Effector CD4-positive, alpha-beta T cell (primary cell): ENCODE measurements at regions not wholly inside any gene's neighbourhood (a gene's known extent, or its start where the extent isn't known, plus 50 kb on each side); places are given as distances from the start of the nearest gene placed in this dataset.
"Not testable (repeated sequence)": the region's sequence is repeated elsewhere in the genome, so short reads cannot be mapped to it uniquely, and the experiment has no call there.

ENCODE experiments used
- DNase-seq: peaks from one replicate; pipeline ENCODE4 v3.0.0-alpha.2; 2020

DNA sequence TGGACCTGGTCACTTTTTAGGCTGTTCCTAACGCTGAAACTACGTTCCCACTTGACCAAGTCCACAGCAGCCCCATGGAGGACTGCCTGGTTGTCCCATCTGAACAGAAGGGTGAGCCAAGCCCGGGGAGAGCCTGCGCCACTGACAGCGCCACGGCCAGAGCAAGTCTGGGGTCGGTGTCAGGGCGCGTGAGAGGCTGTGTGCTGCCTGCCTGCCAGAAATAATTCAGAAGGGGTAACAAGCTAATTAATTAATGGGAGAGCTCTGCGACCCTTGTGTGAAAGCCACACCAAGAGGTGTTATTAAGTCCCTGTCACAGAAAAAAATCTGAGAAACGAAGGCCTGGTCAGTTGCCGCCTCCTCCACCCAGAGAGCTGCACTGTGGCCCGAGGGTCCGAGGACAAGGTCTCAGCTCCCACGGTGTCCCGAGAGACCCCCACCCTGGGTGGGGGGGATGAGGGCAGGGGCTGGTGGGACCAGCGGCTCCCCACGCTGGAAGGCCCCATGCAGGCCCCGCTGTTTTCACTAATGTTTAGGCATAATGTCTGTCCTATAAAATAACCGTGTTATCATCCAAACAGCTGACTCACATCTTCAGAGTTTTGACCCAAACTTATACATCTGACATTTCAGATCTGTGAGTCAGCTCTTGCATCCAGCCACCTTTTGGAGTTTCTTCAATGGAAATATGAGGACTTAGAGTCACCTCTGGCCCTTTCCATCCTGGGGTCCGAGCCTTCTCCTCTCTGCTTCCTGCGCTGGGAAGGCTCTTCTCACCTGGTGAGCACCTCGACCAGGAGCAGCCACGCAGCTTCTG lies 58.5 kb downstream of the DLL1 start:
- DNase-seq, result no peak

DNA sequence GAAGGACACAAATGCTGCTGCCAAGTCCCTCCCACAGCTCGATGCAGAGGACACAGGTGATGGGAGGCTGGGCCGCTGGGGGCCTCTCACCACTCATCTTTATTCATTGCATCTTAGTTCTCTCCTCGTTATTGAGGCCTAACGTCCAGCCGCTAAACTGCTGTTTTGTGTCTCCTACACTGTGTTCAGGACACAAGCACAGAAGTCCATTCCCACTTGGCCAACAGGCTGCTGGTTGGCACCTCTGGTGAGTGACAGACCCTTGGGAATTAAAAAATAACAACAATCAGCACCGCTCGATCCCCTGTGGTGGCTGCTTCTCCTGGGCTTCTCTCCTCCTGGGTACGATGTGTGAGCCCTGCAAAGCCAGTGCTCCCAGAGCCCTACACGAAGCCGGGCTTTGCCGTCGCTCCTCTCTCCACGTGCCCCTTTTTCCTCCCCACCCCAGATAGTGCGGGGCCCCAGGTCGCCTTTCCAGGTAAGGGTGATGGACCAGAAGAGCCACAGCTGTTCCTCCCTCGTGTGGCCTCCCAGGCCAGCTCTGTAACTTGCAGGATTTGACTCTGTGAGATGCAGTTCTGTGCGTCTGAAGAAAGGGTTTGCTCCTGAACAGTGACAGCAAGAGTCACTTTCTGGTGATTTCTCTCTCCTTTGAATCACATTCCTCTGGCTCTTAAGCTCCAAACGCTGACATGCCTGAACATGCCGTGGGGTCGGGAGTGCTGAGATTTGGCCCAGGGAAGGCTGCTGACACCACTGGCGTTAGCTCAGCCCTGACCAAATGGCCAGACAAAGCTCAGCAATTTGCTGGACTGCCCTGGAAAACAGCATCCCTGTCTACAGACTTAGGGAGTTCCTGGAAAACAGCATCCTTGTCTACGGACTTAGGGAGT lies 59.3 kb downstream of the DLL1 start:
- DNase-seq, result no peak

DNA sequence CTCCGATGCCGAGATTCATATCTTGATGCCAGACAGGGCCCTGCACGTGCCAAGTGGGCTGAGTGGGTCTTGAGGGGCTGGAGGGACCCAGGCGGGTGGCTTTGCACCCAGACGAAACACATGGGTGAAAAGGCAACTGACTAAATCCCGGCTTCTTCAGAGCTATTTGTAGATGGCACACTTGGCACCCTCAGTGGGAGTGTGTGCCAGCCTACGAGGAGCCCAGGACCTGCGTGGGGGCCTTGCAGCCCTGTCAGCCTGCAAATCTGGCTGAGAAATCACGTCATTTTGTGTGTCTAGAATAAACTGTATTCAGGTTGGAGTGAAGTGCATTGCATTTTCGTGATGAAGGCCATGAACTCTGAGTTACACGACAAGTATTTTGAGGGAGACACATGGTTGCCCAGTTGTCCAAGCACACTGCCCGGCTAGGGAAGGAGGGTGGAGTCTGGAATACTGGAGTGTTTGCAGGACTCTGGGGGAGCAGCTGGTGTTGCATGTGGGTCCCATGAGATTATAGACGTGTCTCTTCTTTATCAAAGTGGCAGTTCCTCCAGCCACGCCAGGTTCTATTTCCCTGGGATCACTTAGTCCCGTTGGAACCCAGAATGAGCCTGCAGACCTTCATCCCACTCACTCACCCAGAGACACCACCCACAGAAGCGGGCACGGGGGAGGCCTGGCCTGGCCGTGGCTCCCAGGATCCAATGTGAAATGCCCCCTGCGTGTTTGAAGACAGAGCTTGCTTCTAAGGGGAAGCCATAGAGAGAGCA lies 60.2 kb downstream of the DLL1 start:
- no peak for DNase-seq

DNA sequence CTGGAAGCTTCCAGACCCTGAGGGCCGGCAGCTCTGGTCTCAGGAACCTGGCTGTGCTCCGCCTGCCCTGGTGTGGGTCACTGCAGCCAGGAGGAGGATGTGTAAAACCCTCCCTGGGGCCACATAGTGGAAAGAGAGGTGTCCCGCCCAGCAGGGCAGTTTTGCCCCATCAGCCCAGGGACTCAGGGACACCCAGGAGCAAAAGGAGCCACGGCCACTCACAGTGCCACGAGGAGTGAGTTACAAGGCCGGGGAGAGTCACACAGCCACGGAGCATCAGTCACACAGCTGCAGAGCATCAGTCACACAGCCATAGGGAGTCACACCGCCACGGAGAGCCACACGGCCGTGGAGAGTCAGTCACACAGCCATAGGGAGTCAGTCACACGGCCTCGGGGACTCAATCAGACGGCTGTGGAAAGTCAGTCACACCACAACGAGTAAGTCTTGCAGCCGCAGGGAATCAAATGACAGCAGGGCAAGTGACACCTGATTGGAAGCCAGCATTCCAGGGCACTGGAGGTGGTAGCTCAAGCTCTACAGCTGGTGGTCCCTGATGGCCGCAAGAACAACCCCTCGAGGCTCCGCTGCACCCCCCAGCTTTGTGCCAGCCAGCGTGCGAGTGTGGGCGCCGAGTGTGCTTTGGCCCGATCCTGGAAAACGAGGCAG lies 60.9 kb downstream of the DLL1 start:
- DNase-seq, result no peak

DNA sequence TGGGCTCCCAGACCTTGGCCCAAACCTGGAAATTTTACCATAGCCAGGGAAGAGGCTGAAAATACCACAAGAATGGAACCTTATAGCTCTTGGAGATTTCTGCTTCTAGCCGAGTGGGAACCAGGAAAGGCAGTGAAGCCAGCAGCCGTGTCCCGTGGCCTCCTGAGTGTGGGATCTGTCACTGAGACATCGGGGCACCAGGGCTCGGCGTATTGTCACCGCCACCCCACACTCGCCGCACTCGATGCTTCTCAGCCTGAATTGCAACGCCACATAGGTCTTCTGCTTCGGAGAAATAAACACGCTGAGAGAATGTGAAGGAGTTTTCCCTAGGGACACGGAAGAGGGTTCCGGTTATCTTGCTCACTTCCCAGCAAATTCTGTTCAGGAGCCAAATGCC lies 61.5 kb downstream of the DLL1 start:
- no peak for DNase-seq

DNA sequence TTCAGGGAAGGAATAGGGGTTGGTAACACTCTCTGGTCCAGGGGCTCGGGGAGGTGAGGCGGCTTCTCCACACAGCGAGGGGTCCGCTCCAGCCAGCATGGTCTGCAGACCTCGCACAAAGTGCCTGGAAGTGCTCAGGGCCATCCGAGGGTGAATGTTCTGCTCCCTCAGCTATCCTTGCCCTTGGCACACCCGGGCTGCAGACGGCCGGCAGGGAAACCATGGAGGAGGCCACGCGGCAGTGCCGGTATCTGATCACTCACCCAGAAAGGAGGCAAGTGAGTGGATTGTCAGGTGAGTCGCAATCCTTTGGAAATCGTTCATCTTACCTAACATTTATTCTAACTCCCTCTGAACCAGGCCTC lies 62.0 kb downstream of the DLL1 start:
- DNase-seq, result no peak

DNA sequence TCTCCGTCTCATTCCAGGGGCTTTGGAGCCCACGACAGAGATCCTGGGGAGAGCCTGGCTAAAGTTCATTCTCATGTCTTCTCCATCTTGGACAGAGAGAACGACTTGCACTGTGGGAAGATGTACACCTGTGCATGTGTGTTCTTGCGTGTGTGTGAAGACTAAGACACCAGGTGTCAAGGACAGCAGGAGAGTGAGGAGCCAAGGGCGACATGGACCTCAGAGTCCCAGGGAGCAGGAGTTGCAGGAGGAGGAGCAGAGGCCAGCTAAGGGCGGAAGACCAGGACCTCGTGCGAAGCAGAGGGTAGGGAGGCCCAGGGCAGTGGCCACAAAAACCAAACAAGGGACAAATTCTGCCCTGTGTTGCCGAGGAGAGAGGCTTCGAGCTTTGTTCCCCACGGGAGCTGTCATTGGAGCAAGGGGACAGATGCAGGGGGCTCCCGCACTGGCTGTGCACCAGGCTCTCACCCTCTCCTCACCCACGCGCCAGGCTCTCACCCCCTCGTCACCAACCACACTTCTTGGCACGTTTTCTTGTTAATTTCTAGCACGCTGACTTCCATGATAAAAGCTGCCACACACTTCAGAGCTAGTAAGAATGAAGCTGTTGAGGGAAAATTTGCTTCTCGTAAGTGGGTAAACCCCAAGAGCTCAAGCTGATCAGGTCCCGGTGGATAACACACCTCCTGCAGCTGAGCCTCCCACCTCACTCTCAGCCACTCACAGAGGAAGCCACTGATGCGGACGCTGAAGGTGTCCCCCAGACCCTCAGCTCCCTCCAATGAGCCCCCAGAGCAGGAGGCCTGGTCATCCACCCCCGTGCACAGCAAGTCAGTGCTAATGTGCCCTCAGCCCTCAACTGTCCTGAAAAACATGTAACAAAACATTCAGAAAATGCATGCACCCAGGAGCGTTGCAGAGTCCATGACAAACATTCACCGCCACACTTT lies 62.6 kb downstream of the DLL1 start:
- no peak for DNase-seq

DNA sequence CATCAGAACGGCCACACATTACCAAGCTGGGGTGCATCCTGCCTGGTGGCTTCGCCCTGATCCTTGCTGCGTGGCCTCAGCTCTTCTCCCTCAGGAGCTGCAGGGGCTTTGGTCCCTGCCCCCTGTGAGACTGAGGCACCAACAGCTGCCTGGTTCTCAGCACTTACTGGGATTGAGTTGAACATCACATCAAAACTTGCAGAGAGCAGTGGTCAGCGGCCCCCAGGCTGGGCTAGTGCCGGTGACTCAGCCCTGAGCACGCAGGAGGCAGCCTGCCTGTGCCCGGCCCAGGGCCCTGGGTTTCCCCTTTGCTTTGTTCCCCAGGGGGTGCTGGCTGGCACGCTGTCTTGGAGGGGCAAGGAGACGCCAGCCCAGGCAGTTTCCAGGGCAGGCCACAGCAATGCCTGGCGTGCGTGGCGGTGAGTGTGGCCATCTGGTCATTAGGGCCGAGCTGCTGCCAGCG lies 63.3 kb downstream of the DLL1 start:
- no peak for DNase-seq

DNA sequence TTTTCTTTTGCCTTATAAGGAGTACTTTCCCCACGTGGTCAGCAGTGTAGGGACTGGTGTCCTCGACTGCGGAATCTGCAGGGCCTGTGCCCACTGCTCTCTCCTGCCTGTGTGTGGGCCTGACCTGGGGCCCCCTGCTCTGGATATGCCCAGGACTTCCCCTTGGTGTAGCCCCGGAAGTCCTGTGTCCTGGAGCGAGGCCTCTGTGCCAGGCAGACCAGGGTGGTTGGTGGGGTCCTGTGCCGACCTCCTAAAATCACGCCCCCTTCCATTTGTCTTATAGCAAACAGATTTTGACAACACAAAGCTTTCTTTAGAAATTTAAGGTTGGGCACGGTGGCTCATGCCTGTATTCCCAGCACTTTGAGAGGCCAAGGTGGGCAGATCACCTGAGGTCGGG lies 64.2 kb downstream of the DLL1 start:
- DNase-seq, result no peak

DNA sequence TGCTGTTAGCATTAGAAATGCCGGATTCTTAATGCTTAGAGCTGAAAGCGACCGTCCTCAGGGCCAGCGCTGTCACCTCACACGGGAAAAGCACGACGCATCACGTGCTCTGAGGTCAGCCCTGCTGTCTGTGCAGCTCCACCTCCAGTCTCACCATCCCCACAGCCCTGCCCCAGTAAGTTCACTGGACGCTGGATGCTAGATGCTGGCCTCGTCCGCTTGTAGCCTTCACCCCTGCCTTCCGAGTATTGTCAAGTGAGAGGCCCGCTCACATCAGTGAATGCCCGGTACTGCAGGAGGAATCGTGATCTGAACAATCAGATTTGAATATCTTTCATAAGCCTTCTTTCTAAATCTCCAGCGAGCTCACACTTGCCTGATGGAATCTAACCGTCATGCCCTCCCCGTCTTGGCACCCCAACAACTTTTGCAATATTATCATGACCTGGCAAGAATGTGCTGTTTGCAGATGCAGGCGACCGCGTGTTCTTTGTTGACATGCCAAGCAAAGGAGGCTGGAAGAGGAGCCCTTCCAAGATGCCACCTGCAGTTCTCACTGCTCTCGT lies 64.9 kb downstream of the DLL1 start:
- DNase-seq, result no peak

DNA sequence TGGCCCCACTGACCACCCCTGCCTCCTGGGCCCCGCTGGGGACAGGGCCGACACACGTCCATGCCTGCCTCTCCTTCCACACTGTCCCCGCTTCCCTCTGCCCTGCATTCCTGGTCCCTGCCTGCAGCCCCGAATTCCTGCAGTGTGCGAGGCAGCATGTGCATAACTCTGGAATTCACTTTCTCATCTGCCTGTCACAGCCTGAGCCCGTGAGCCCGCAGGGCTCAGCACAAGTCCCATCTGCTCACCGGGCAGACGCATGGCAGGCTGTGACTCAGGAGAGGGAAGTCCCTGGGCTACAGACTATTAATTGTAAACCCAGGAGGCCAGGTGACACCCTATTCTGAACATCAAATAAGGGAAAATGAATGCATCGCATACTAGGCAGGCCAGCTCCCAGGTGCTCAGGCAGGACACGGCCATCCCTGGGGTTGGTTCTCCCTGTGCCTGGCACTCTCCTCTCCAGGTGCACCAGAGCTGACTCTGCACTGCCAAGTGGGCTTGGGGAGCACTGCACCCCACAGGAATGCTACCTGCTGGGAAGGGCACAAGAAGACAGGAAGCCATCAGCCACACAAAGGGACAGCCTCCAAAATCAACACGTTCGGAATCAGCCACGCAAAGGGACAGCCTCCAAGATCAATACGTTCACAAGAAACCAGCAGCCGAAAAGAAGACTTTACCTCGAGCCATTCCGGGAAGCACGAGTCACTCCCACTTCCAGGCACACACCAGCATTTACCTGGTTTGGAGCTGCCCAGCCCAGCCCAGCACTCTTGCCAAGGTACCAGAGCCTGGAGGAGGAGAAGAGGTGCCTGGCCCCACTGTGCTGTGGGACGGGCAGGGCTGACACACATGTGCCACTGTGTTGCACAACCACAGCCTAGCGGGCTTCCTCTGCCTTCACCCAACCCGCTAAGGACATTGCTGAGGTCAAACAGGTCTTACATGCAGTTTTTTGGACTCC lies 65.9 kb downstream of the DLL1 start:
- DNase-seq, result no peak

DNA sequence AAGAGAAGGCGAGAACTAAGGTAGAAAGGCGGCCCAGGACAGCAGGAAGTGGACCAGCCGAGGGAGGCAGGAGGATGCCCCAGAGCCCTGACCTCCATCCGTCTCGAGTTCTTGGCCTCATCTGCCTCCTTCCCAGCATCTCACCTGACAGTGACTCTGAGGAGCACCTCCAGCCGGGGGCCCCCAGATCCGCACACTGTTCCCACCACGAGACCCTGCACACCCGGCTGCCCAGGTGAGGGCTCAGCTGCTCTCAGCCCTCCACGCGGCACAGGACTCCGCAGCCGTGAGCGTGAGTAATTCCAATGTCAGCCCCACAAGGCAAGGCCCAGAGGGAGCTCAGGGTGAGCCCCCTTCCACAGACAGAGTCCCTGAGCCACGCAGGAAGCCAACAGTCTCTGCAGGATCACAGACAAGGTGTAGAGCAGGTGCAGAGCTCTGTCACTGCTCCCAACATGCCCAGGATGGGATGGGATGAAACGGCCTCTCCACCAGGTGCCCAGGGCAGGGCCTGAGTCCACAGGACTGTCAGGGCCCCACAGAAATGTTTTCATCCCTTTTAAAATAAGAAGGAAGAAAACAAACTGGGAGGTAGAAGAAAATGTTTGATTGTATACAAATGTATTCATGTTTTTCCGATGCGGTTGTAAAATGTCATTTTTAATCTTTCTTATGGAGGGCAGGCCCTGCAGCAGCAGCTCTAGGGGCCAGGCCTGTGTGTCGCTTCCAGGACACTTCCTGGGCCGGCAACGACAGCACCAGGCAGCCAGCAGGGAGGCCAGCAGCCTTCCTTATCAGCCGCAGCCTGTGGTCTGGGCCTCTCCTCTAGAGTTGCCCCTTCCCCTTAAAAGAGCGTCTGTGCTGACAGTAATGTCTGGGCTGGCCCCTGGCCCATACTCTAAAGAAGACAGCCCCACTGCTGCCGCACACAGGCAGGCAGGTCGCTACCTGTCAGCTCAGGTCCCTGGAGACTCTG lies 66.9 kb downstream of the DLL1 start:
- DNase-seq, result no peak

DNA sequence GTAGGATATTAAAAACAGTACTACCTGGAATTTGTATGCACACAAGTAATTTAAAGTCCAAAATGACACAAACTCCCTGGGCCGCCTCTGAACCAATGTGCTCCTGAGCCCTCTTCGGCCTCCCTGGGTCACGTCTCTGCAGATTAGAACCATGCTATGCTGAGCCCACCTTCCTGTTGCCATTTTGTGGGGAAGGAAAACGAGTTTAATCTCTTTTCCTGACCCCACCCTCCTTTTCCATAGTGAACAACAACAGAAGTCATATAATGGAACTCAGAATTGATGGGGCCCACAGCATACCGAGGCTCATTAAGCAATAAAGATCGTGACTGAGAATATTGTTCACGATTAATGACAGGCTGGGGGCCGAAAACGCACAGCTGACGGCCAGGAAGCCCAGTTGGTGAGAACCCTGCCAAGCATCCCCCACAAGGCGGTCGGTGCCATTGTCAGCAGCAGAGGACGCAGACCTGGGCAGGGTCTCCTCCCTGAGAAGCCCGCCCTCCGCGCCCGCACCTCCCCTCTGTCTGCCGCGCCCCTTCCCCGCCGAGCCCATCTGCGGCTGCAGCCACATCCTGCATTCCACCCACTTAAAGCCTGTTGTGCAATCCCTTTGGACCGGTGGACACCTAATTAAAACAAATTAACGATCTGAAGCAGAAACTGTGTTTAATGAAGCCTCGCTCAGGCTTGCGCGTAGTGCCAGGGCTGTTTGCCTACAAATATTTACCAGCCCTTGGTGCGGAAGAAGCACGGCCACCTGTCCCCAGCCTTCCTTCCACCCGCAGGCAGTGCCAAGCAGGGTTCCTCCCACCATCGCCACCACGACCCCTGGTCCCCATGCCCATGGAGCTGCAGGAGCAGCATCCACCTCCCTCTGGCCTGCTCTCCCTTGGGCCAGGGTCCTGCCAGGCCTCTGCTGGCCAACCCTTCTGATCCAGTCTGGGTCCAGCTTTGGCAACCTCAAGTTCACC lies 68.1 kb downstream of the DLL1 start:
- DNase-seq, result no peak

DNA sequence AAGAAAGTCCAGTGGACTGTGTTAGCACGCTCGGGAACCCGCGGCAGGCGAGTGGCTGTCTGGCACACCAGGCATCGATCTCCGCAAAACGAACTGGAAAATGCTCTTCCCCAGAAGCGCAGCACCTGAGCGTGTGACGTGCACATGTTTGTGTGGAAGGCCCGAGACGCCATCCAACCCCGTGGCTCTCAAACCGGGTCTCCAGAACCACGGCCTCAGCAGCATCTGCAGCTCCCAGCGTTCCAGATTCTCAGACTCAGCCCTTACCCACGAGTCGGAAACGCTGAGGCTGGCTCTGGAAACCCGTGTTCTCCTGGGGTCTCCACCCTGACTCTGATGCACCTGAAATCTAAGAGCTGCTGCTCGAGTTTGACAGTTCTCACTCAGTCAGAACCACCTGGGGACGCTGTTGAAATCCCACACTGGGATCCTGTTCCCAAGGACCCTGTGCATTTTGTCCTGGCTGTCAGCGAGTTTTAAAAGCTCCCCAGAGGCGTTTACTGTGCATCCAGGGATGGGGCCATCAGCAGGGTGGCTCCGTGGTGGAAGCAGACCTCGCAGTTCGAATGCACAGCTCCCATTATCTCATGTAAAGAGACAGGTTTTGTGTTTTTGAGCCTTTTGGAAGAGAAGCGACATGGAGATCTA lies 69.0 kb downstream of the DLL1 start:
- DNase-seq, result no peak

DNA sequence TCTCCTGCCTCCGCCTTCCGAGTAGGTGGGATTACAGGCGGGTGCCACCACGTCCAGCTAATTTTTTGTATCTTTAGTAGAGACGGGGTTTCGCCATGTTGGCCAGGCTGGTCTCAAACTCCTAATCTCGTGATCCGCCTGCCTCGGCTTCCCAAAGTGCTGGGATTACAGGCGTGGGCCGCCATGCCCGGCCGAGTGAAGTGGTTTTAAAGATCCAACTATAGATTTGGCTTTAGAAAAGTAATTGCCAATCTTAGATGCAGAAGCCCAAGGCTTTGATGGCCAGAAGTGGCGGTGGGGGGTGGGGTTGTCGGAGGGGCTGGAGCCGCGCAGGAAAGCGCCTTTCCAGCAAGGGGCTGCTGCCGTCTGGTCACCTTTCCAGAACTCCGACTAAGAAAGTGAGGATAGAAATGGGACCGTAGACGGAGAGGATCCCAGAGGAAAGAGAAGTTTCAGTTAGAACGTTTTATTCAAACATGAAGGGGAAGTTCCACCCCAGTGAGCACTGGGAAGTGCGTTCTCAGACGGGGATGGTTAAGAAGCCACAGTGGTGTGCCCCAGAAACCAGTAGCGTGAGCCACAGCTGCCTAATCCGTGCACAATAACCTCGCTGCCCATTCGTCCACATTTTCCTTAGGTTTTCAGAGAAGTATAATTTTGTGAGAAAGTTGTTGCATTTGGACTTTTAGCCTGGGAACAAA lies 69.7 kb downstream of the DLL1 start:
- DNase-seq, result no peak

DNA sequence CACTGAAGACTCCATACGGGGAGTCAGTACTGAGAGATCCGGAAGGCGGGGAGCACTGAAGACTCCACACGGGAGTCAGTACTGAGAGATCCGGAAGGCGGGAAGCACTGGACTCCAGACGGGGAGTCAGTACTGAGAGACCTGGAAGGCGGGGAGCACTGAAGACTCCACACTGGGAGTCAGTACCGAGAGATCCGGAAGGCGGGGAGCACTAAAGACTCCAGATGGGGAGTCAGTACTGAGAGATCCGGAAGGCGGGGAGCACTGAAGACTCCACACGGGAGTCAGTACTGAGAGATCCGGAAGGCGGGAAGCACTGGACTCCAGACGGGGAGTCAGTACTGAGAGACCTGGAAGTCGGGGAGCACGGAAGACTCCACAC lies 77.2 kb downstream of the DLL1 start:
- not testable (repeated sequence) for DNase-seq
